K562 (cell line): ENCODE measurements at regions not wholly inside any gene's neighbourhood (a gene's known extent, or its start where the extent isn't known, plus 50 kb on each side); places are given as distances from the start of the nearest gene placed in this dataset.

Source experiments
- ATAC-seq: fragments of 200-7000 bp; cut with Tn5 transposase; 3 replicates; pipeline ENCODE4 v1.9.1; 2020; ENCODE audit warnings: moderate library complexity
- BruUV-seq: library from RNA; stranded (reverse); fragments of 400-500 nt; replicated peaks from 2 replicates; lab custom pipeline; 2021; lab: Mats Ljungman, UMichigan
- CTCF ChIA-PET: fragments of 300-600 bp; formaldehyde crosslinking; extraction: SDS; loops from one replicate; lab custom pipeline; 2021; ENCODE audit warnings: low intra/inter-chr PET ratio; lab: Yijun Ruan, JAX
- POLR2A ChIA-PET: fragments of 300-600, 350-650 bp; sonication (Branson Sonifier 250); formaldehyde crosslinking; extraction: SDS; loops from one replicate; lab custom pipeline; 2021; ENCODE audit warnings: antibody characterized with exemption, inconsistent platforms; lab: Yijun Ruan, JAX
- DNase-seq, 4 experiments: peaks; one replicate each; pipeline versions ENCODE4 v3.0.0 to v3.0.0-alpha.2; 2011 to 2018; ENCODE audit warnings: low spot score in 3 of 4, mixed read lengths in 3 of 4; ENCODE audit errors: extremely low read depth in 1 of 4
- FAIRE-seq: peaks from 2 replicates; lab custom pipeline; 2011; peaks lifted over from hg19 to GRCh38; lab: Jason Lieb, UNC
- H2AFZ ChIP-seq: 2 replicates; pipeline ENCODE4 v1.6.0; 2011; ENCODE audit warnings: low read depth, low read length, control low read depth, inconsistent platforms
- H3K27ac ChIP-seq: fragments of 200-600 bp; 3 replicates; pipeline ENCODE4 v1.8.0; 2011; ENCODE audit warnings: low read depth, mild to moderate bottlenecking, control low read depth, inconsistent platforms, low read length, moderate library complexity, mixed read lengths; ENCODE audit errors: extremely low read depth
- H3K27me3 ChIP-seq, 2 experiments: fragments of 300-600 bp in 1 of 2; 2 replicates in 1 of 2; 3 replicates in 1 of 2; pipeline versions ENCODE4 v1.6.0 to v1.8.0; 2011; ENCODE audit warnings: inconsistent platforms in 2 of 2, low read length in 2 of 2, mild to moderate bottlenecking in 1 of 2, mixed read lengths in 1 of 2, moderate library complexity in 1 of 2; ENCODE audit not compliant: control insufficient read depth in 2 of 2, insufficient read depth in 2 of 2
- H3K36me3 ChIP-seq: fragments of 300-600 bp; 3 replicates; pipeline ENCODE4 v1.8.0; 2011; ENCODE audit warnings: mild to moderate bottlenecking, low read length, inconsistent platforms; ENCODE audit not compliant: control insufficient read depth, insufficient read depth
- H3K4me1 ChIP-seq, 2 experiments: fragments of 200-600 bp in 1 of 2; replicated peaks in 1 of 2; 2 replicates in 1 of 2; 3 replicates in 1 of 2; pipeline versions ENCODE4 v1.5.1 to v1.8.0; 2011; ENCODE audit warnings: inconsistent platforms in 2 of 2, low read length in 2 of 2, mild to moderate bottlenecking in 1 of 2, mixed read lengths in 1 of 2, moderate library complexity in 1 of 2; ENCODE audit not compliant: control insufficient read depth in 2 of 2, insufficient read depth in 2 of 2
- H3K4me2 ChIP-seq: 2 replicates; pipeline ENCODE4 v1.6.1; 2011; ENCODE audit warnings: low read length, control low read depth, inconsistent platforms, mixed read lengths; ENCODE audit not compliant: insufficient read depth
- H3K4me3 ChIP-seq: fragments of 200-600 bp; sonication (generic), shearing (Covaris generic); 2 replicates; pipeline ENCODE4 v1.5.1; 2016; ENCODE audit warnings: control low read depth, inconsistent platforms
- H3K79me2 ChIP-seq: fragments of 200-600 bp; 3 replicates; pipeline ENCODE4 v1.8.0; 2011; ENCODE audit warnings: low read length, inconsistent platforms; ENCODE audit not compliant: control insufficient read depth, insufficient read depth
- H3K9ac ChIP-seq, 2 experiments: 2 replicates each; pipeline versions ENCODE4 v1.6.0 to v1.6.1; 2011; ENCODE audit warnings: low read depth in 2 of 2, low read length in 2 of 2, control low read depth in 1 of 2, inconsistent platforms in 1 of 2, mild to moderate bottlenecking in 1 of 2, mixed read lengths in 1 of 2; ENCODE audit not compliant: insufficient read depth in 1 of 2
- H3K9me1 ChIP-seq: one replicate; pipeline ENCODE4 v1.6.0; 2011; ENCODE audit warnings: inconsistent platforms, mild to moderate bottlenecking, low read length, moderate library complexity; ENCODE audit not compliant: control insufficient read depth, insufficient read depth
- H3K9me3 ChIP-seq: replicated peaks from 2 replicates; pipeline ENCODE4 v1.5.1; 2011; ENCODE audit warnings: low read depth, low read length, inconsistent platforms; ENCODE audit not compliant: control insufficient read depth, insufficient read depth
- H4K20me1 ChIP-seq: replicated peaks from 2 replicates; pipeline ENCODE4 v1.6.1; 2011; ENCODE audit warnings: low read length, inconsistent platforms, mixed read lengths; ENCODE audit not compliant: control insufficient read depth, insufficient read depth
- KDM4B ChIP-seq, 2 experiments: fragments of 450-650 bp in 1 of 2; sonication (generic) in 1 of 2; IDR thresholded peaks; 2 replicates each; pipeline ENCODE4 v1.6.1; 2016 to 2017; ENCODE audit warnings: borderline replicate concordance in 2 of 2, antibody characterized with exemption in 1 of 2, low read depth in 1 of 2, mild to moderate bottlenecking in 1 of 2
- MAFK ChIP-seq: IDR thresholded peaks from 2 replicates; pipeline ENCODE4 v1.6.1; 2011; ENCODE audit warnings: low read length, improper control_type of control experiment
- NR2C1 ChIP-seq, 2 experiments: fragments of 450-650 bp; IDR thresholded peaks; 2 replicates each; pipeline ENCODE4 v1.6.1; 2017; ENCODE audit warnings: mild to moderate bottlenecking in 2 of 2, antibody characterized with exemption in 1 of 2, inconsistent platforms in 1 of 2, missing compliant biosample characterization in 1 of 2, missing genetic modification characterization in 1 of 2
- USF1 ChIP-seq: sonication (generic); formaldehyde crosslinking; IDR thresholded peaks from 2 replicates; pipeline ENCODE4 v1.9.0; 2022; ENCODE audit warnings: mild to moderate bottlenecking, missing genetic modification reagents
- ZNF316 ChIP-seq: fragments of 450-650 bp; IDR thresholded peaks from 2 replicates; pipeline ENCODE4 v1.6.1; 2016
- ZSCAN29 ChIP-seq: fragments of 450-650 bp; IDR thresholded peaks from 2 replicates; pipeline ENCODE4 v1.6.1; 2017
- WGBS: fragments of 100-300 bp; shearing (Covaris generic); methylation state at CpG from one replicate; pipeline ENCODE4 v1.1.6; 2016; ENCODE audit warnings: low coverage, mixed read lengths; ENCODE audit not compliant: insufficient coverage; ENCODE audit errors: missing lambda C conversion rate; 5-methylcytosine and 5-hydroxymethylcytosine counted together
- in situ Hi-C: fragments of 300-500 bp; cut with MboI; formaldehyde crosslinking; loops from 4 replicates; pipeline ENCODE4 v1.15.0; 2018; ENCODE audit warnings: inconsistent platforms, mixed read lengths
- intact Hi-C: fragments of 100-400 bp; cut with micrococcal nuclease; formaldehyde crosslinking; loops from 2 replicates; pipeline ENCODE4 v1.14.2; 2022

- no TSS peak for BruUV-seq
- H3K9me3 ChIP-seq = no peaks in the 10 kb centered on the region; the same call in 1 of the 2 replicates
Measured at GRCh38 chr4:178836865-178837264, 1394.6 kb upstream of the AGA start.

GRCh38 chr4:178838776-178839175 lies 1396.5 kb upstream of the AGA start:
- intact Hi-C loops = no loop called here
- no peak overlapping the region for H2AFZ ChIP-seq
- H3K36me3 ChIP-seq = no peaks in the 10 kb centered on the region
- CTCF ChIA-PET = no interaction called here
- H3K4me2 ChIP-seq = no peak overlapping the region
- H3K4me1 ChIP-seq = no peaks in the 10 kb centered on the region
- no peak overlapping the region for H3K27ac ChIP-seq
- FAIRE-seq (no peak), ATAC-seq (no peak), DNase-seq (no peak)
- in situ Hi-C loops = no loop called here
- H3K4me3 ChIP-seq = no peak overlapping the region
- H3K27me3 ChIP-seq = no peaks in the 10 kb centered on the region
- no peaks in the 10 kb centered on the region for H3K79me2 ChIP-seq
- H3K9me3 ChIP-seq = no peaks in the 10 kb centered on the region
- no peaks in the 10 kb centered on the region for H4K20me1 ChIP-seq
- H3K9me1 ChIP-seq = no peaks in the 10 kb centered on the region
- no TSS peak for BruUV-seq
- POLR2A ChIA-PET = no interaction called here
- WGBS = 0% methylated on average over 2 of the region's 2 CpGs
- H3K9ac ChIP-seq = no peak overlapping the region
- TF ChIP-seq NR2C1 (IDR thresholded peaks at IDR 0.05) (no peak), NR2C1 (tag; IDR thresholded peaks at IDR 0.05) (no peak), ZSCAN29 (no peak), KDM4B (IDR thresholded peaks at IDR 0.05; ENCODE audit: borderline replicate concordance in 2 of 2, low read depth in 1 of 2) (no peak)

More at GRCh38 chr4:178836865-178837264, 1394.6 kb upstream of the AGA start:
- Histone ChIP-seq H3K9ac (no peak overlapping the region), H2AFZ (no peak overlapping the region), H3K79me2 (no peaks in the 10 kb centered on the region), H3K27ac (no peak overlapping the region), H4K20me1 (no peaks in the 10 kb centered on the region), H3K27me3 (no peaks in the 10 kb centered on the region), H3K4me2 (no peak overlapping the region), H3K4me1 (no peaks in the 10 kb centered on the region), H3K9me1 (no peaks in the 10 kb centered on the region), H3K36me3 (no peaks in the 10 kb centered on the region), H3K4me3 (no peak overlapping the region)
- no peak for ATAC-seq
- in situ Hi-C loops (no loop called here), intact Hi-C loops (no loop called here)
- 0% methylated on average over 1 of the region's 1 CpG for WGBS
- CTCF ChIA-PET = no interaction called here
- TF ChIP-seq ZNF316 (peak; percentile 50; the same call in 1 of the 2 replicates), MAFK (peak; percentile 40; the same call in 1 of the 2 replicates), USF1 (CRISPR knock-in tag) (no peak)
- no peak for DNase-seq
- FAIRE-seq = no peak
- POLR2A ChIA-PET = no interaction called here
